ENCODE measurements at regions not wholly inside any gene's neighbourhood (a gene's known extent, or its start where the extent isn't known, plus 50 kb on each side); places are given as distances from the start of the nearest gene placed in this dataset.
A peak's percentile ranks its signal among the peaks of the same experiment; 100 is the strongest.
"Not testable (repeated sequence)": the region's sequence is repeated elsewhere in the genome, so short reads cannot be mapped to it uniquely, and the experiment has no call there.

- no peak for DNase-seq (ENCODE audit: low read depth)
- TF ChIP-seq CTCF (IDR thresholded peaks at IDR 0.05; ENCODE audit: low read length, missing control alignments): no peak
- no peak overlapping the region for H3K4me3 ChIP-seq (replicated peaks; ENCODE audit: low read depth, low read length)
Observed at GRCh38 chr4:55278316-55278715, 67.7 kb upstream of the SRD5A3 start.

GRCh38 chr4:55280474-55280873 lies 65.6 kb upstream of the SRD5A3 start:
- not testable (repeated sequence) for H3K4me3 ChIP-seq (replicated peaks; ENCODE audit: low read depth, low read length); DNase-seq (ENCODE audit: low read depth)

GRCh38 chr4:55281118-55281683 lies 64.8 kb upstream of the SRD5A3 start:
- H3K4me3 ChIP-seq (replicated peaks; ENCODE audit: low read depth, low read length); DNase-seq (ENCODE audit: low read depth): not testable (repeated sequence)

GRCh38 chr4:55284331-55284730 lies 61.7 kb upstream of the SRD5A3 start:
- DNase-seq (ENCODE audit: low read depth): no peak
- TF ChIP-seq CTCF (IDR thresholded peaks at IDR 0.05; ENCODE audit: low read length, missing control alignments): no peak
- H3K4me3 ChIP-seq (replicated peaks; ENCODE audit: low read depth, low read length): no peak overlapping the region

- DNase-seq (ENCODE audit: low read depth): peak; percentile 48
- no peak overlapping the region for H3K4me3 ChIP-seq (replicated peaks; ENCODE audit: low read depth, low read length)
- no peak for TF ChIP-seq CTCF (IDR thresholded peaks at IDR 0.05; ENCODE audit: low read length, missing control alignments)
Observed at GRCh38 chr4:55291227-55291640, 54.8 kb upstream of the SRD5A3 start.

- no peak overlapping the region for H3K4me3 ChIP-seq (replicated peaks; ENCODE audit: low read depth, low read length)
- TF ChIP-seq CTCF (IDR thresholded peaks at IDR 0.05; ENCODE audit: low read length, missing control alignments): no peak
- DNase-seq (ENCODE audit: low read depth): peak; percentile 11
Observed at GRCh38 chr4:55296096-55296495, 49.9 kb upstream of the SRD5A3 start.
